Muscle layer of duodenum (tissue), 2 donors: ENCODE measurements at regions not wholly inside any gene's neighbourhood (a gene's known extent, or its start where the extent isn't known, plus 50 kb on each side); places are given as distances from the start of the nearest gene placed in this dataset.

ENCODE experiments used
- H3K27ac ChIP-seq: one replicate; pipeline ENCODE4 v1.7.0; 2013; ENCODE audit warnings: mild to moderate bottlenecking, low read length
- H3K27me3 ChIP-seq: one replicate; pipeline ENCODE4 v1.7.0; 2013; ENCODE audit warnings: low read depth, mild to moderate bottlenecking, control low read depth, low read length
- H3K36me3 ChIP-seq, 2 donors: one replicate each; pipeline ENCODE4 v1.7.0; 2013; ENCODE audit warnings: low read length in 2 of 2, control low read depth in 1 of 2, mild to moderate bottlenecking in 1 of 2; ENCODE audit not compliant: insufficient read depth in 2 of 2, control insufficient read depth in 1 of 2
- H3K4me1 ChIP-seq, 2 donors: one replicate each; pipeline ENCODE4 v1.7.0; 2013; ENCODE audit warnings: low read length in 2 of 2, mild to moderate bottlenecking in 2 of 2, control low read depth in 1 of 2, moderate library complexity in 1 of 2; ENCODE audit not compliant: insufficient read depth in 2 of 2, control insufficient read depth in 1 of 2
- H3K4me3 ChIP-seq, 2 donors: one replicate each; pipeline ENCODE4 v1.7.0; 2013; ENCODE audit warnings: low read length in 2 of 2, low read depth in 1 of 2, mild to moderate bottlenecking in 1 of 2
- H3K9me3 ChIP-seq, 2 donors: one replicate each; pipeline ENCODE4 v1.7.0; 2013; ENCODE audit warnings: low read length in 2 of 2, control low read depth in 1 of 2, mild to moderate bottlenecking in 1 of 2; ENCODE audit not compliant: control insufficient read depth in 1 of 2
- donor health status: healthy.

GRCh38 chr16:9363520-9363919 is 272.1 kb downstream of the HAPSTR1 start:
- Histone ChIP-seq H3K36me3 (no peaks in the 10 kb centered on the region), H3K4me3 (no peak overlapping the region), H3K9me3 (no peaks in the 10 kb centered on the region), H3K27me3 (peaks cover 4% of the 10 kb centered on the region), H3K27ac (no peak overlapping the region), H3K4me1 (peaks cover 0 to 5% of the 10 kb centered on the region in 2 donors)

GRCh38 chr16:9364721-9365369 is 273.4 kb downstream of the HAPSTR1 start:
- H3K27me3 ChIP-seq, result peaks cover 4% of the 10 kb centered on the region
- no peak overlapping the region for H3K4me3 ChIP-seq
- H3K36me3 ChIP-seq, result no peaks in the 10 kb centered on the region
- H3K4me1 ChIP-seq, result peaks cover 0 to 5% of the 10 kb centered on the region in 2 donors
- H3K27ac ChIP-seq, result no peak overlapping the region
- H3K9me3 ChIP-seq, result no peaks in the 10 kb centered on the region

GRCh38 chr16:9365370-9365728 is 273.9 kb downstream of the HAPSTR1 start:
- H3K36me3 ChIP-seq, result no peaks in the 10 kb centered on the region
- H3K27me3 ChIP-seq, result peaks cover 4% of the 10 kb centered on the region
- no peaks in the 10 kb centered on the region for H3K9me3 ChIP-seq
- H3K4me3 ChIP-seq, result no peak overlapping the region
- no peak overlapping the region for H3K27ac ChIP-seq
- H3K4me1 ChIP-seq, result peaks cover 0 to 5% of the 10 kb centered on the region in 2 donors

GRCh38 chr16:9366048-9366969 is 274.9 kb downstream of the HAPSTR1 start:
- no peak overlapping the region for H3K27ac ChIP-seq

GRCh38 chr16:9370061-9370491 is 278.6 kb downstream of the HAPSTR1 start:
- H3K4me1 ChIP-seq, result peaks cover 0 to under 1% of the 10 kb centered on the region in 2 donors
- no peaks in the 10 kb centered on the region for H3K9me3 ChIP-seq
- H3K27ac ChIP-seq, result no peak overlapping the region
- no peaks in the 10 kb centered on the region for H3K36me3 ChIP-seq
- H3K27me3 ChIP-seq, result no peaks in the 10 kb centered on the region
- H3K4me3 ChIP-seq, result no peak overlapping the region

More at GRCh38 chr16:9366048-9366969, 274.9 kb downstream of the HAPSTR1 start:
- Histone ChIP-seq H3K4me3 (no peak overlapping the region), H3K36me3 (no peaks in the 10 kb centered on the region), H3K27me3 (peaks cover 4% of the 10 kb centered on the region), H3K9me3 (no peaks in the 10 kb centered on the region), H3K4me1 (peaks cover 0 to 5% of the 10 kb centered on the region in 2 donors)

- Histone ChIP-seq H3K9me3 (no peaks in the 10 kb centered on the region), H3K36me3 (no peaks in the 10 kb centered on the region), H3K4me3 (no peak overlapping the region), H3K27ac (no peak overlapping the region), H3K4me1 (no peaks in the 10 kb centered on the region), H3K27me3 (no peaks in the 10 kb centered on the region)
These were observed 280.4 kb downstream of the HAPSTR1 start for GRCh38 chr16:9371713-9372448.

GRCh38 chr16:9372934-9373890 is 281.8 kb downstream of the HAPSTR1 start:
- no peak overlapping the region for H3K27ac ChIP-seq
- no peak overlapping the region for H3K4me3 ChIP-seq

GRCh38 chr16:9374061-9374460 is 282.6 kb downstream of the HAPSTR1 start:
- Histone ChIP-seq H3K36me3 (no peaks in the 10 kb centered on the region), H3K27me3 (no peaks in the 10 kb centered on the region), H3K4me3 (no peak overlapping the region), H3K9me3 (no peaks in the 10 kb centered on the region), H3K27ac (no peak overlapping the region), H3K4me1 (no peaks in the 10 kb centered on the region)

More at GRCh38 chr16:9372934-9373890, 281.8 kb downstream of the HAPSTR1 start:
- no peaks in the 10 kb centered on the region for H3K27me3 ChIP-seq
- H3K4me1 ChIP-seq, result no peaks in the 10 kb centered on the region
- no peaks in the 10 kb centered on the region for H3K36me3 ChIP-seq
- no peaks in the 10 kb centered on the region for H3K9me3 ChIP-seq

- H3K4me1 ChIP-seq, result no peaks in the 10 kb centered on the region
- H3K36me3 ChIP-seq, result no peaks in the 10 kb centered on the region
- H3K27me3 ChIP-seq, result no peaks in the 10 kb centered on the region
- no peak overlapping the region for H3K4me3 ChIP-seq
- H3K9me3 ChIP-seq, result no peaks in the 10 kb centered on the region
- no peak overlapping the region for H3K27ac ChIP-seq
These were observed 287.4 kb downstream of the HAPSTR1 start for GRCh38 chr16:9378876-9379275.

- Histone ChIP-seq H3K36me3 (no peaks in the 10 kb centered on the region), H3K27me3 (no peaks in the 10 kb centered on the region), H3K9me3 (no peaks in the 10 kb centered on the region), H3K4me1 (no peaks in the 10 kb centered on the region), H3K4me3 (no peak overlapping the region), H3K27ac (no peak overlapping the region)
These were observed 288.8 kb downstream of the HAPSTR1 start for GRCh38 chr16:9380221-9380620.
